ENCODE measurements at regions not wholly inside any gene's neighbourhood (a gene's known extent, or its start where the extent isn't known, plus 50 kb on each side); places are given as distances from the start of the nearest gene placed in this dataset.

DNA sequence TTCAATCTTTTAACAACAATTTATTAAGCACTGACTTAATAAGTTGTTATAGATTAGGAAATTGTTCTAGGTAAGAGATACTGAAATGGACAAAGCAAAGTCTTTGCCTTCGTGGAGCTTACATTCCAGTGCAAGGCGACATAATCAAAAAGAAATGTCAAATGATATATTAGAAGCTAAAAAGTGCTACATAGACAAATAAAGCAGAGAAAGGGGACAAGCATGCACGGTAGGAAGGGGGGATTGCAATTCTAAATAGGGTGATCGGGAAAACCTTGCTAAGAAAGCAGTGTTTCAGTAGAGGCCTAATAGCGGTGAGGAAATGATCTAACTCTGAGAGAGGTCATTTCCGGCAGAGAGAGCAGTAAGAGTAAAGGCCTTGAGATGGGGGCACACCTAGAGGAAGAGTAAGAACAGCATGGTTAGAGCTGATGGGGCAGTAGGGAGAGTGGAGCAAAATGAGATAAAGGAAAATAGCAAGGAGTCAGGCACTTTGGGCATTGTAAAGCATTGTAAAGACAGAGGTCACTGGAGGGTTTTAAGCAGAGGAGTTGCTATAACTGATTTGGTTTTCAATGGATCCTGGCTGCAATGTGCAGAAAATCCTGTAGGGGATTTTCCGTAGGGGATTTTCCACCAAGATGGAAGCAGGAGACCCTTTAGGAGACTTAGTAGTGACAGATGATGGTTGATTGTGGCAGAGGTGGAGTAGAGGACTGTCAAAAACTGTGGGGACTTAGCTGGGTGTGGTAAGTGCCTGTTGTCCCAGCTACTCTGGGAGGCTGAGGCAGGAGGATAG lies 71.7 kb upstream of the CFAP20DC start:
- Histone ChIP-seq H3K36me3 (ENCODE audit: low read depth) (no peaks in the 10 kb centered on the region), H3K27me3 (ENCODE audit: insufficient read depth, low read depth) (no peaks in the 10 kb centered on the region), H4K20me1 (ENCODE audit: insufficient read depth) (no peaks in the 10 kb centered on the region), H3K9me3 (ENCODE audit: insufficient read depth, low read depth) (no peaks in the 10 kb centered on the region), H3K4me2 (no peak overlapping the region), H3K79me2 (ENCODE audit: low read depth) (no peaks in the 10 kb centered on the region), H3F3A (ENCODE audit: insufficient read depth, low read depth) (no peaks in the 10 kb centered on the region), H2AFZ (no peak overlapping the region), H3K4me1 (replicated peaks; ENCODE audit: insufficient read depth) (no peaks in the 10 kb centered on the region), H3K9me2 (ENCODE audit: insufficient read depth) (no peaks in the 10 kb centered on the region), H3K27ac (no peak overlapping the region), H3K4me3 (no peak overlapping the region)
- TF ChIP-seq, protein P1, sequence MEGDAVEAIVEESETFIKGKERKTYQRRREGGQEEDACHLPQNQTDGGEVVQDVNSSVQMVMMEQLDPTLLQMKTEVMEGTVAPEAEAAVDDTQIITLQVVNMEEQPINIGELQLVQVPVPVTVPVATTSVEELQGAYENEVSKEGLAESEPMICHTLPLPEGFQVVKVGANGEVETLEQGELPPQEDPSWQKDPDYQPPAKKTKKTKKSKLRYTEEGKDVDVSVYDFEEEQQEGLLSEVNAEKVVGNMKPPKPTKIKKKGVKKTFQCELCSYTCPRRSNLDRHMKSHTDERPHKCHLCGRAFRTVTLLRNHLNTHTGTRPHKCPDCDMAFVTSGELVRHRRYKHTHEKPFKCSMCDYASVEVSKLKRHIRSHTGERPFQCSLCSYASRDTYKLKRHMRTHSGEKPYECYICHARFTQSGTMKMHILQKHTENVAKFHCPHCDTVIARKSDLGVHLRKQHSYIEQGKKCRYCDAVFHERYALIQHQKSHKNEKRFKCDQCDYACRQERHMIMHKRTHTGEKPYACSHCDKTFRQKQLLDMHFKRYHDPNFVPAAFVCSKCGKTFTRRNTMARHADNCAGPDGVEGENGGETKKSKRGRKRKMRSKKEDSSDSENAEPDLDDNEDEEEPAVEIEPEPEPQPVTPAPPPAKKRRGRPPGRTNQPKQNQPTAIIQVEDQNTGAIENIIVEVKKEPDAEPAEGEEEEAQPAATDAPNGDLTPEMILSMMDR (conservative IDR thresholded peaks at IDR 0.05), result no peak
- no peak for TF ChIP-seq EZH2 (IDR thresholded peaks at IDR 0.05; ENCODE audit: low read depth)
- CTCF ChIA-PET, result no interaction called here
- POLR2A ChIA-PET (ENCODE audit: unreplicated experiment), result interaction anchor here (0.7 kb wide), 1 partner anchor 389 kb away, joined by 5 read pairs; no protein-coding TSS in a partner anchor
- BruUV-seq (replicated peaks), result no TSS peak
- DNase-seq, result no peak
- intact Hi-C loops (cut with micrococcal nuclease; ENCODE audit: unreplicated experiment), result no loop called here

DNA sequence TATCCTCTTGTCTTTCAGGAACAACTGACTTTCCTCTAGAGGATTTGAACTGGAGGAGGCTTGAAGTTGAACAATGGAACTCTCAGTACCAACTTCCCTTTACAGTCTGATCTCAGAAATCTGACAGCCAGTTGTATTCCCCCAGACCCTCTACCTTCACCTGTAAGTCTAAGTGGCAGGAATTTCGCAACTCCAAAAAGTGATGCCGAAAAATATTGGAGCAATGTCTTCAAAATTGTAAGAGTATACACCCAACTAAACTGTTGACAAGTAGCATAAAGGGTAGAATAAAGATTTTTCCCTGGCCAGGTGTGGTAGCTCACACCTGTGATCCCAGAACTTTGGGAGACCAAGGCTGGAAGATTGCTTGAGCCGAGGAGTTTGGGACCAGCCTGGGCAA lies 69.1 kb upstream of the CFAP20DC start:
- TF ChIP-seq, protein P1 (conservative IDR thresholded peaks at IDR 0.05), result no peak
- no peak for TF ChIP-seq EZH2 (IDR thresholded peaks at IDR 0.05; ENCODE audit: low read depth)
- Histone ChIP-seq H3F3A (ENCODE audit: insufficient read depth, low read depth) (no peaks in the 10 kb centered on the region), H3K9me3 (ENCODE audit: insufficient read depth, low read depth) (no peaks in the 10 kb centered on the region), H3K79me2 (ENCODE audit: low read depth) (no peaks in the 10 kb centered on the region), H3K4me2 (no peak overlapping the region), H3K27ac (no peak overlapping the region), H2AFZ (no peak overlapping the region), H3K4me1 (replicated peaks; ENCODE audit: insufficient read depth) (no peaks in the 10 kb centered on the region; the same call in 1 of the 2 replicates), H4K20me1 (ENCODE audit: insufficient read depth) (no peaks in the 10 kb centered on the region), H3K9me2 (ENCODE audit: insufficient read depth) (no peaks in the 10 kb centered on the region), H3K4me3 (no peak overlapping the region), H3K36me3 (ENCODE audit: low read depth) (no peaks in the 10 kb centered on the region), H3K27me3 (ENCODE audit: insufficient read depth, low read depth) (no peaks in the 10 kb centered on the region)
- BruUV-seq (replicated peaks), result no TSS peak
- DNase-seq, result no peak
- intact Hi-C loops (cut with micrococcal nuclease; ENCODE audit: unreplicated experiment), result no loop called here
- ChIA-PET CTCF (interaction anchor here (0.7 kb wide), 1 partner anchor 1184 kb away, joined by 3 read pairs; no protein-coding TSS in a partner anchor), POLR2A (ENCODE audit: unreplicated experiment) (no interaction called here)

DNA sequence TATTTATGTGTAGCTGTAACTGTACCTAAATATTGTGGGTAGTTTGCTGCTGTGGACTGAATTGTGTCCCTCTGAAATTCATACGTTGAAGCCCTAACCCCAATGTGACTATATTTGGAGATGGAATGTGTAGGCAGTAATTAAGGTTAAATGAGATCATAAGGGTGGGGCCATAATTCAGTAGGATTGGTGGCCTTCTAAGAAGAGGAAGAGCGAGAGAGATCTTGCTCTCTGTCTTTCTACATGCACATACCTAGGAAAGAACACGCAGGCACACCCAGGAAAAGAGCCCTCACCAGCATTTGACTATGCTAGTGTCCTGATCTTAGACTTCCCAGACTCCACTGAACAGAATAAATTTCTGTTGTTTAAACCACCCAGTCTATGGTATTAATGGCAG lies 67.6 kb upstream of the CFAP20DC start:
- CTCF ChIA-PET, result no interaction called here
- POLR2A ChIA-PET (ENCODE audit: unreplicated experiment), result no interaction called here

More for the DNA sequence above, 67.6 kb upstream of the CFAP20DC start:
- no TSS peak for BruUV-seq (replicated peaks)
- Histone ChIP-seq H4K20me1 (ENCODE audit: insufficient read depth) (no peaks in the 10 kb centered on the region), H3K4me1 (replicated peaks; ENCODE audit: insufficient read depth) (no peaks in the 10 kb centered on the region; the same call in 1 of the 2 replicates), H2AFZ (no peak overlapping the region), H3K27me3 (ENCODE audit: insufficient read depth, low read depth) (no peaks in the 10 kb centered on the region), H3K9me2 (ENCODE audit: insufficient read depth) (no peaks in the 10 kb centered on the region), H3K9me3 (ENCODE audit: insufficient read depth, low read depth) (no peaks in the 10 kb centered on the region), H3F3A (ENCODE audit: insufficient read depth, low read depth) (no peaks in the 10 kb centered on the region), H3K27ac (no peak overlapping the region), H3K79me2 (ENCODE audit: low read depth) (no peaks in the 10 kb centered on the region), H3K36me3 (ENCODE audit: low read depth) (no peaks in the 10 kb centered on the region), H3K4me3 (no peak overlapping the region), H3K4me2 (no peak overlapping the region)
- no peak for TF ChIP-seq EZH2 (IDR thresholded peaks at IDR 0.05; ENCODE audit: low read depth)
- TF ChIP-seq, protein P1 (conservative IDR thresholded peaks at IDR 0.05), result no peak
- intact Hi-C loops (cut with micrococcal nuclease; ENCODE audit: unreplicated experiment), result no loop called here
- DNase-seq, result no peak

Measured in PC-9 (cell line).